Activated CD4-positive, alpha-beta memory T cell treated with anti-CD3 and anti-CD28 coated beads, Interleukin-2, amount 10 ng/mL, durations not matched to agents 7 days and 5 days (primary cell): ENCODE measurements at regions not wholly inside any gene's neighbourhood (a gene's known extent, or its start where the extent isn't known, plus 50 kb on each side); places are given as distances from the start of the nearest gene placed in this dataset.

Experiments
- CTCF ChIA-PET: fragments of 350-600 bp; sonication (Branson Sonifier 250); formaldehyde crosslinking; loops from one replicate; lab custom pipeline; 2021; ENCODE audit warnings: antibody characterized with exemption, inconsistent platforms; lab: Charles Lee
- POLR2A ChIA-PET: fragments of 350-600 bp; sonication (Branson Sonifier 250); formaldehyde crosslinking; loops from one replicate; lab custom pipeline; 2021; ENCODE audit warnings: antibody characterized with exemption; lab: Charles Lee
- DNase-seq: peaks from one replicate; pipeline ENCODE4 v3.0.0-alpha.2; 2020
- H3K27ac Mint-ChIP-seq: one replicate; pipeline ENCODE4 v1.8.0; 2021; ENCODE audit warnings: mild to moderate bottlenecking, mixed read lengths
- H3K27me3 Mint-ChIP-seq: one replicate; pipeline ENCODE4 v1.8.0; 2021; ENCODE audit warnings: mixed read lengths
- H3K36me3 Mint-ChIP-seq: one replicate; pipeline ENCODE4 v1.8.0; 2021; ENCODE audit warnings: low read depth, mixed read lengths
- H3K4me1 Mint-ChIP-seq: one replicate; pipeline ENCODE4 v1.8.0; 2021; ENCODE audit warnings: mixed read lengths
- H3K4me3 Mint-ChIP-seq: one replicate; pipeline ENCODE4 v1.8.0; 2021; ENCODE audit warnings: mild to moderate bottlenecking, mixed read lengths
- H3K9me3 Mint-ChIP-seq: one replicate; pipeline ENCODE4 v1.8.0; 2021; ENCODE audit warnings: mixed read lengths

- POLR2A ChIA-PET, result no interaction called here
- Mint-ChIP-seq H3K27ac (no peak overlapping the region), H3K36me3 (no peaks in the 10 kb centered on the region)
Observed at GRCh38 chr5:51650824-51651223, 267.6 kb downstream of the ISL1 start.

GRCh38 chr5:51651476-51651875 lies 268.2 kb downstream of the ISL1 start:
- Mint-ChIP-seq H3K27me3 (no peaks in the 10 kb centered on the region), H3K4me1 (no peaks in the 10 kb centered on the region), H3K36me3 (no peaks in the 10 kb centered on the region), H3K9me3 (no peaks in the 10 kb centered on the region), H3K27ac (no peak overlapping the region), H3K4me3 (no peak overlapping the region)
- ChIA-PET CTCF (no interaction called here), POLR2A (no interaction called here)
- no peak for DNase-seq

More at GRCh38 chr5:51650824-51651223, 267.6 kb downstream of the ISL1 start:
- CTCF ChIA-PET, result no interaction called here
- Mint-ChIP-seq H3K4me3 (no peak overlapping the region), H3K9me3 (no peaks in the 10 kb centered on the region), H3K27me3 (no peaks in the 10 kb centered on the region), H3K4me1 (no peaks in the 10 kb centered on the region)
- no peak for DNase-seq

GRCh38 chr5:51651889-51652288 lies 268.6 kb downstream of the ISL1 start:
- POLR2A ChIA-PET, result no interaction called here
- CTCF ChIA-PET, result no interaction called here
- Mint-ChIP-seq H3K4me3 (no peak overlapping the region), H3K4me1 (no peaks in the 10 kb centered on the region), H3K27me3 (no peaks in the 10 kb centered on the region), H3K36me3 (no peaks in the 10 kb centered on the region), H3K9me3 (no peaks in the 10 kb centered on the region), H3K27ac (no peak overlapping the region)
- DNase-seq, result no peak

GRCh38 chr5:51652980-51653379 lies 269.7 kb downstream of the ISL1 start:
- ChIA-PET POLR2A (no interaction called here), CTCF (no interaction called here)
- DNase-seq, result no peak
- no peak overlapping the region for H3K27ac Mint-ChIP-seq
- H3K9me3 Mint-ChIP-seq, result no peaks in the 10 kb centered on the region
- no peaks in the 10 kb centered on the region for H3K27me3 Mint-ChIP-seq
- no peak overlapping the region for H3K4me3 Mint-ChIP-seq
- no peaks in the 10 kb centered on the region for H3K36me3 Mint-ChIP-seq
- no peaks in the 10 kb centered on the region for H3K4me1 Mint-ChIP-seq

DNA sequence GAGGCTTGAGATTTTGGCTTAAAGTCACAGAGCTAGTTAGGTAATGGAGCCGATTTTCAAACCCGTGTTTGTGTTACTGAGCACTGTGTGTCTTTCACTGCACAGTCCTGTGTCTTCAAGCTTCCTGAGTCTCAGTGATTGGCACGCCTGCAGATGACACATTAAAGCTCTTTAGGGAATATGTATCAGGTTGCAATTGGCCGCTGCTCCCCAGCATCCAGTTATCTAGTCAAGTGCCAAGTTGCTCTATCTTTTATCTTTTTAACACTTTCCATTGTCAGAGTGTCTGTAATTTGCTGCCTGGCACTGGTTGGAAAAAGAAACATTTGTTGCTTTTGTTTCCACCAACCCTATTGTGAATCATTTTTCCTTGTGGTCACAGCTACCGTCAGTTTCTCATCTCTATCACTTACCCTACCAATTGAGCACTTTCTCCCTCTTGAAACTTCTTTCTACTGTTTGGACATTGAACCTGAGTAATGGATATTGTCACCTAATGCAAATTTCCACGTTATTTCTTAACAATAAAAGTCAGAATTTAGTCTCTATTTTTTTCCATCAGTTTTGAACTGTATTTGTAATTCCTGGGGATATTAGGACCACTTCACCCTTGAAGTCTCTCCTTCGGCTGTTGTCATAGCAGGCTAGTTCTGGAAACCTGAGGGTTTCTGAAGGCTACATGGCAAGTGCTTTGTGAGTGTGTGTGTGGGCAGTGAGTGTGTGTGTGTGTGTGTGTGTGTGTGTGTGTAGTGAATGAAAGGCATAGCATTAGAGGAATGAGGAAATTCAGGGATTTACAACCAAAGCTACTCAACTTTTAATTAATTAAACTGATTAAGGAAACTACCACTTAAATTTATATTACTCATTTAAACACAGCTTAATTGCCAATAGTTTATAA lies 274.3 kb downstream of the ISL1 start:
- no peaks in the 10 kb centered on the region for H3K27me3 Mint-ChIP-seq

GRCh38 chr5:51661646-51662265 lies 278.5 kb downstream of the ISL1 start:
- ChIA-PET POLR2A (no interaction called here), CTCF (no interaction called here)
- Mint-ChIP-seq H3K4me1 (no peaks in the 10 kb centered on the region), H3K36me3 (no peaks in the 10 kb centered on the region), H3K9me3 (peaks cover 3% of the 10 kb centered on the region), H3K27me3 (no peaks in the 10 kb centered on the region), H3K4me3 (no peak overlapping the region), H3K27ac (no peak overlapping the region)
- no peak for DNase-seq

More for the DNA sequence above, 274.3 kb downstream of the ISL1 start:
- Mint-ChIP-seq H3K9me3 (no peaks in the 10 kb centered on the region), H3K4me3 (no peak overlapping the region), H3K36me3 (no peaks in the 10 kb centered on the region), H3K4me1 (no peaks in the 10 kb centered on the region), H3K27ac (no peak overlapping the region)
- DNase-seq, result no peak
- ChIA-PET CTCF (no interaction called here), POLR2A (no interaction called here)

GRCh38 chr5:51664491-51665250 lies 281.4 kb downstream of the ISL1 start:
- Mint-ChIP-seq H3K9me3 (peaks cover 6% of the 10 kb centered on the region), H3K27ac (no peak overlapping the region), H3K4me3 (no peak overlapping the region), H3K4me1 (no peaks in the 10 kb centered on the region), H3K36me3 (no peaks in the 10 kb centered on the region), H3K27me3 (no peaks in the 10 kb centered on the region)
- POLR2A ChIA-PET, result no interaction called here
- CTCF ChIA-PET, result no interaction called here
- DNase-seq, result no peak

DNA sequence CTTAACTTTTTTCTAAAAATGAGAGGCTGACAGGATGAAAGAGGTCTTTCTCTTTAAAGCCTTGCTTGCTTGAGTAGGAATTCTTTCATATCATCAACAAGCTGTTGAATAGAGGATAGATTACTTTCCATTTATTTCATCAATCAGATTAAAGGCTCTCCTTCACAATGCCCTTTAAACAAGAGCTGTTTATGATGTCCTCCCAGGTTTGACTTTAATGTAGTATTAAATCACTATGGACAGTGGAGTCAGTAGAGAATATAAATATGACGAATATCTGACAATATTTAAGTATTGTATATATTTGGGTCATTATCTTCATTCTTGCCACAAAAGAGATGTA lies 282.0 kb downstream of the ISL1 start:
- ChIA-PET POLR2A (no interaction called here), CTCF (no interaction called here)
- DNase-seq, result no peak
- no peak overlapping the region for H3K4me3 Mint-ChIP-seq
- no peak overlapping the region for H3K27ac Mint-ChIP-seq
- peaks cover 8% of the 10 kb centered on the region for H3K9me3 Mint-ChIP-seq
- H3K4me1 Mint-ChIP-seq, result no peaks in the 10 kb centered on the region
- H3K27me3 Mint-ChIP-seq, result no peaks in the 10 kb centered on the region
- H3K36me3 Mint-ChIP-seq, result no peaks in the 10 kb centered on the region

GRCh38 chr5:51669095-51669494 lies 285.8 kb downstream of the ISL1 start:
- no peak for DNase-seq
- Mint-ChIP-seq H3K4me3 (no peak overlapping the region), H3K27ac (no peak overlapping the region), H3K36me3 (no peaks in the 10 kb centered on the region), H3K9me3 (peaks cover 24% of the 10 kb centered on the region), H3K27me3 (no peaks in the 10 kb centered on the region), H3K4me1 (no peaks in the 10 kb centered on the region)
- ChIA-PET POLR2A (no interaction called here), CTCF (interaction anchor here (0.6 kb wide), 1 partner anchor 1164 kb away, joined by 3 read pairs; no protein-coding TSS in a partner anchor)

- H3K27me3 Mint-ChIP-seq, result no peaks in the 10 kb centered on the region
- ChIA-PET POLR2A (no interaction called here), CTCF (no interaction called here)
- DNase-seq, result no peak
- H3K27ac Mint-ChIP-seq, result no peak overlapping the region
- H3K9me3 Mint-ChIP-seq, result peaks cover 5% of the 10 kb centered on the region
- no peaks in the 10 kb centered on the region for H3K4me1 Mint-ChIP-seq
- H3K4me3 Mint-ChIP-seq, result no peak overlapping the region
- no peaks in the 10 kb centered on the region for H3K36me3 Mint-ChIP-seq
Observed at GRCh38 chr5:51678330-51678729, 295.1 kb downstream of the ISL1 start.

DNA sequence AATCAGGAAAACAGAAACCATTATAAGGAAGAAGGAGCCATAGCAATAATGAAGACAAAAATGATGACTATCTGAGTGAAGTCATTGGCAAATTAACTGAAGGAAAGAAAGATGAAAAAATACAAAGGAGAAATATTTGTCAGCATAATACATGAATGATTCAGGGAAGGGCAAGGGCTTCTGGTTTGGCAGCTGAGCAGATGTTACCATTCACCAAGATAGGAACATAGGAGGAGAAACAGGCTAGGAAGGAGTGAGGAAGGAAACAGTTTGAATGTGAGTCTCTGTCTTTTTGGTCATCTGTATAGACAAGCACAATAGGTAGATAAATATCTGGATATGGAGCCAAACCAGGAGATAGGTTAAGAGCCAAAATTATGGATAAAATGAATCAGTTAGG lies 296.0 kb downstream of the ISL1 start:
- Mint-ChIP-seq H3K4me3 (no peak overlapping the region), H3K9me3 (peaks cover 4% of the 10 kb centered on the region), H3K27ac (no peak overlapping the region), H3K27me3 (no peaks in the 10 kb centered on the region), H3K36me3 (no peaks in the 10 kb centered on the region), H3K4me1 (no peaks in the 10 kb centered on the region)
- DNase-seq, result no peak
- POLR2A ChIA-PET, result no interaction called here
- CTCF ChIA-PET, result no interaction called here

DNA sequence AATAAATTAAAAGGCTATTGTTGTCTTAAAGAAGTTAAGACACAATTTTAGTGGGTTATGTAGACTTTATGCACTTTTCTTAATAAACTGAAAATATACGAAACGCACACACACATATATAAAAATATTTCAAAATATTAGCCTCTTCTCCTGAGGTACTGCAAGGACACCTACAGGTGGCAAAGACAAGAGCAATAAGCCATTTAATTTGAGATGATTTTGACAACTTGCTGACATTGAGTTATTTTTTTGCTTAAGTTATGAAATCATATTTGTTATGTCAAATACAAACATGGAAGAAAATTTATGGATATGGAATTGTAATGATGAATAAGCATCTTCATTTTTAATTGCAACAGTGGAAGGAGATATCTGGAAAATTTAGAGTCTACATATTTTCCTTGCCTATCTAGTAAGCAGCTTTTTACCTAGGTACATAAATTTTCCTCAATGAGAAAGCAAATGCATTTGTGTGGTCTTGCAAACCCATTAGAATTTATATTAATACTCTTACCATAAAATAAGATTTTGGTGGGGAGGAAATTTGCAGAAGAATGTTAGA lies 301.6 kb downstream of the ISL1 start:
- Mint-ChIP-seq H3K9me3 (peaks cover 3% of the 10 kb centered on the region), H3K36me3 (no peaks in the 10 kb centered on the region), H3K27ac (no peak overlapping the region), H3K4me3 (no peak overlapping the region), H3K4me1 (no peaks in the 10 kb centered on the region), H3K27me3 (no peaks in the 10 kb centered on the region)
- CTCF ChIA-PET, result no interaction called here
- no peak for DNase-seq
- POLR2A ChIA-PET, result no interaction called here

DNA sequence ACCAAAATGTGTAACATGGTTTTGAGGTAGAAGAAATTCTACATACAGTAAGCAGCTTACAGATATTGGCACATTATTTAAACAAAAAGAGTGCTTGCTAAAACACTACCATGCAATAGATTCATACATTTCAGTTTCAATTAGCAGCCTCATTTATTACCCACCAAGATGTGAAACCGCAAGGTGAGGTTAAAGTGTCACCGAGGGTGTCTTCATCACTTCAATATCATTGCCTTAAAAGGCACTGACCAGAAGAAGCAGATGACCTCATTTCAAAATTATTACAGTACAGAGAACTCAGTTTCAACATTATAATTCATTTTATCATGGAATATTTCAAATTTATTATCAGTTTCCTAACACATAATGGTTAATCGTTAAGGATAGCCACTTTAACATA lies 302.2 kb downstream of the ISL1 start:
- ChIA-PET CTCF (no interaction called here), POLR2A (no interaction called here)
- Mint-ChIP-seq H3K9me3 (peaks cover 3% of the 10 kb centered on the region), H3K4me3 (no peak overlapping the region), H3K36me3 (no peaks in the 10 kb centered on the region), H3K27me3 (no peaks in the 10 kb centered on the region), H3K4me1 (no peaks in the 10 kb centered on the region), H3K27ac (no peak overlapping the region)
- no peak for DNase-seq
